ENCODE measurements at regions not wholly inside any gene's neighbourhood (a gene's known extent, or its start where the extent isn't known, plus 50 kb on each side); places are given as distances from the start of the nearest gene placed in this dataset.

DNA sequence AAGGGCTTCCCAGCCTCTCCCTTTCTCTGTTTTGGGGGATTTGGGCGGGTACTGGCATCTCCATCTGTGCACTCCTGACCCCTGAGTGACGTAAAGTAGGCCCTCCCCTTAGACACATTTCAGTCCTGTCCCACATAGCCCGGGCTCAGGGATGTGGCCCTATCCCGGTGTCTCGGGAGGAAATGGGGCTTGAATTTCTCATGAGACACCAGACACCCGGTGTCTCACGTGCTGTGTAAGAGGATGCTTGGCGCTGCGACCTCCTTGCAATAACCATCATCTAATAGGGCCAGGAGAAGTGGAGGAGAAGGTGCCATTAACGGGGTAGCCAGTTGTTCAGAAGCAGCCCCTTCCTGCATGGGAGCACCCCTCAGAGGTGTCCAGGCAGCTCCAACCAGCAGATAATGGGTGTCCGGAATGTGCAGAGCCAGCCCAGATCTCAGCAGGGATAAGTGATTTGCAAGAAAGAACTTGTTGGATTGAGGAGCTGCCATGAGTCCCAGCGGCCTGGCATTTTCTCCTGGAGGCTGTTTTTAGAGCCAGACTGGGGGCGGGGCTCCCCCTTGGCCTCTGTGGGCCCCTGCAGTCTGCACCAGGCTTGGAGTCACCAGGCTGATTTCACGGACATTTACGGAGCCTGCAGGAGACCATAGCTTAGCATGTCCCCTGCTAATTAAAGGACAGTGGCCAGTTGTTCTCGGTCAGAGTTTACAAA lies 372.0 kb downstream of the PREX1 start:
- TF ChIP-seq, protein P1, sequence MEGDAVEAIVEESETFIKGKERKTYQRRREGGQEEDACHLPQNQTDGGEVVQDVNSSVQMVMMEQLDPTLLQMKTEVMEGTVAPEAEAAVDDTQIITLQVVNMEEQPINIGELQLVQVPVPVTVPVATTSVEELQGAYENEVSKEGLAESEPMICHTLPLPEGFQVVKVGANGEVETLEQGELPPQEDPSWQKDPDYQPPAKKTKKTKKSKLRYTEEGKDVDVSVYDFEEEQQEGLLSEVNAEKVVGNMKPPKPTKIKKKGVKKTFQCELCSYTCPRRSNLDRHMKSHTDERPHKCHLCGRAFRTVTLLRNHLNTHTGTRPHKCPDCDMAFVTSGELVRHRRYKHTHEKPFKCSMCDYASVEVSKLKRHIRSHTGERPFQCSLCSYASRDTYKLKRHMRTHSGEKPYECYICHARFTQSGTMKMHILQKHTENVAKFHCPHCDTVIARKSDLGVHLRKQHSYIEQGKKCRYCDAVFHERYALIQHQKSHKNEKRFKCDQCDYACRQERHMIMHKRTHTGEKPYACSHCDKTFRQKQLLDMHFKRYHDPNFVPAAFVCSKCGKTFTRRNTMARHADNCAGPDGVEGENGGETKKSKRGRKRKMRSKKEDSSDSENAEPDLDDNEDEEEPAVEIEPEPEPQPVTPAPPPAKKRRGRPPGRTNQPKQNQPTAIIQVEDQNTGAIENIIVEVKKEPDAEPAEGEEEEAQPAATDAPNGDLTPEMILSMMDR (conservative IDR thresholded peaks at IDR 0.05): no peak
- no peak for TF ChIP-seq ZFX (IDR thresholded peaks at IDR 0.05)

Data from C4-2B (cell line).